NT2/D1 (cell line): ENCODE measurements at regions not wholly inside any gene's neighbourhood (a gene's known extent, or its start where the extent isn't known, plus 50 kb on each side); places are given as distances from the start of the nearest gene placed in this dataset.

Experiments used
- SUZ12 ChIP-seq: IDR thresholded peaks from 2 replicates; pipeline ENCODE4 v1.6.1; 2011; ENCODE audit not compliant: insufficient read length, insufficient read depth; ENCODE audit errors: extremely low read depth
- YY1 ChIP-seq: IDR thresholded peaks from 2 replicates; pipeline ENCODE4 v1.6.1; 2011; ENCODE audit not compliant: insufficient read length, insufficient read depth

DNA sequence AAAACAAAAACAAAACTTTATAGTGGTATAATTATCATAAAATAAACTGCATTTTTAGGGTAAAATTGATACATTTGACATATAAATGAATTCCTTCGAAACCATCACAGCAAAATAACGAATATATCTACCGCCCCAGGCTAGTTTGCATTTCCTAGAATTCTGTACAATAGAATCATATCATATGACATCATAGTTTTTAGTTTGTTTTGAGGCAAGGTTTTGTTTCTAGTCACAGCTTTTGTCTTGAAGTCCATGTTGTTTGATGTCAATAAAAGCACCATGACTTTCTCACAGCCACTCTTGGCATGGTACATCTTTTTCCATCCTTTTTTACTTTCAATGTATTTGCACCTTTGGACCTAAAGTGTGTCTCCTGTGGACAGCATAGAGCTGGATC lies 102.9 kb downstream of the FOXL3 start:
- no peak for TF ChIP-seq YY1
- TF ChIP-seq SUZ12, result no peak
